ENCODE measurements at regions not wholly inside any gene's neighbourhood (a gene's known extent, or its start where the extent isn't known, plus 50 kb on each side); places are given as distances from the start of the nearest gene placed in this dataset.

DNA sequence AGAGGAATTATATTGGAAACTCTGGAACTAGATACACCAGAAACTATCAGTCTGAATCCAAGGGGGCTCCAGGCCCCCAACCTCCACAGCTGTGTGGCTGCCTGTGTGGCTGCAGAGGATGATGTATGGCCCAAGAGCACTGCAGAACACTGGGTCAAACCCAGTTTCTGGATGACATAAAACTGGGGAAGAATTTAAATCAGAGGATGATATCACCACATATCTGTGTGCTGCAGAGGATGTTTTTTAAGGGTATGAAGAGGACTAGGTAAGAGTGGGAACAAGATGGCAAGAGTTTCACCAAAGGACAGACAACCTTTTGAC is 226.4 kb downstream of the SUCLA2 start:
- Histone ChIP-seq H3K4me1 (ENCODE audit: control insufficient read depth, extremely low read depth, insufficient read depth, low read length) (no peaks in the 10 kb centered on the region), H3K4me3 (replicated peaks in 1 of 3; ENCODE audit: insufficient read depth in 1 of 3, low read depth in 1 of 3, low read length in 3 of 3) (no peak overlapping the region), H3K9me1 (replicated peaks; ENCODE audit: control insufficient read depth, extremely low read depth, insufficient read depth, low read length) (no peaks in the 10 kb centered on the region), H3K27me3 (ENCODE audit: control insufficient read depth in 2 of 2, insufficient read depth in 2 of 2, low read length in 2 of 2) (no peaks in the 10 kb centered on the region), H2AFZ (ENCODE audit: low read depth, low read length) (no peak overlapping the region), H3K4me2 (ENCODE audit: insufficient read depth, low read length) (no peak overlapping the region), H3K27ac (ENCODE audit: insufficient read depth, low read depth, low read length) (no peak overlapping the region), H3K79me2 (ENCODE audit: control insufficient read depth, insufficient read depth, low read length) (no peaks in the 10 kb centered on the region), H3K36me3 (ENCODE audit: control insufficient read depth in 2 of 2, extremely low read depth in 1 of 2, insufficient read depth in 2 of 2, low read length in 2 of 2) (no peaks in the 10 kb centered on the region), H3K9me3 (replicated peaks; ENCODE audit: control insufficient read depth, insufficient read depth, low read length) (no peaks in the 10 kb centered on the region), H3K9ac (replicated peaks; ENCODE audit: extremely low read depth, insufficient read depth, low read length) (no peak overlapping the region), H4K20me1 (replicated peaks; ENCODE audit: control insufficient read depth, extremely low read depth, insufficient read depth, low read length) (no peaks in the 10 kb centered on the region)
- CTCF ChIA-PET = interaction anchor here (1.5 to 2.8 kb wide), 3 partner anchors 801 to 994 kb away, joined by 5 to 27 read pairs (median 7); no protein-coding TSS in a partner anchor
- POLR2A ChIA-PET = no interaction called here
- no TSS peak for BruUV-seq (replicated peaks)
- DNase-seq (ENCODE audit: low read depth, low spot score) (no peak), FAIRE-seq (no peak)
- dilution Hi-C loops (cut with MboI; ENCODE audit: extremely low pct_ligation_motif_present, low sequenced_read_pairs) (no loop called here), intact Hi-C loops (cut with micrococcal nuclease) (loop anchor here (1.0 kb wide), 1 partner anchor 942 kb away; no protein-coding TSS in a partner anchor)
- no peak for TF ChIP-seq EZH2 (IDR thresholded peaks at IDR 0.05; ENCODE audit: borderline replicate concordance, low read depth, low read length, severe bottlenecking)
- TF ChIP-seq POLR2AphosphoS5 (IDR thresholded peaks at IDR 0.05; ENCODE audit: insufficient read depth, low read depth, low read length) = no peak
- TF ChIP-seq, protein P1, sequence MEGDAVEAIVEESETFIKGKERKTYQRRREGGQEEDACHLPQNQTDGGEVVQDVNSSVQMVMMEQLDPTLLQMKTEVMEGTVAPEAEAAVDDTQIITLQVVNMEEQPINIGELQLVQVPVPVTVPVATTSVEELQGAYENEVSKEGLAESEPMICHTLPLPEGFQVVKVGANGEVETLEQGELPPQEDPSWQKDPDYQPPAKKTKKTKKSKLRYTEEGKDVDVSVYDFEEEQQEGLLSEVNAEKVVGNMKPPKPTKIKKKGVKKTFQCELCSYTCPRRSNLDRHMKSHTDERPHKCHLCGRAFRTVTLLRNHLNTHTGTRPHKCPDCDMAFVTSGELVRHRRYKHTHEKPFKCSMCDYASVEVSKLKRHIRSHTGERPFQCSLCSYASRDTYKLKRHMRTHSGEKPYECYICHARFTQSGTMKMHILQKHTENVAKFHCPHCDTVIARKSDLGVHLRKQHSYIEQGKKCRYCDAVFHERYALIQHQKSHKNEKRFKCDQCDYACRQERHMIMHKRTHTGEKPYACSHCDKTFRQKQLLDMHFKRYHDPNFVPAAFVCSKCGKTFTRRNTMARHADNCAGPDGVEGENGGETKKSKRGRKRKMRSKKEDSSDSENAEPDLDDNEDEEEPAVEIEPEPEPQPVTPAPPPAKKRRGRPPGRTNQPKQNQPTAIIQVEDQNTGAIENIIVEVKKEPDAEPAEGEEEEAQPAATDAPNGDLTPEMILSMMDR (IDR thresholded peaks at IDR 0.05; ENCODE audit: extremely low read depth in 1 of 2, insufficient read depth in 1 of 2, low read depth in 1 of 2, low read length in 2 of 2) = no peak
- TF ChIP-seq JUN (IDR thresholded peaks at IDR 0.05; ENCODE audit: borderline replicate concordance, insufficient read depth, insufficient read length, low read depth) = no peak
- TF ChIP-seq GATA2 (IDR thresholded peaks at IDR 0.05; ENCODE audit: insufficient read depth, insufficient read length, low read depth, low read length) = no peak
- TF ChIP-seq, protein P2, sequence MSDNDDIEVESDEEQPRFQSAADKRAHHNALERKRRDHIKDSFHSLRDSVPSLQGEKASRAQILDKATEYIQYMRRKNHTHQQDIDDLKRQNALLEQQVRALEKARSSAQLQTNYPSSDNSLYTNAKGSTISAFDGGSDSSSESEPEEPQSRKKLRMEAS (IDR thresholded peaks at IDR 0.05; ENCODE audit: insufficient read depth, insufficient read length) = no peak
- TF ChIP-seq MYC (IDR thresholded peaks at IDR 0.05; ENCODE audit: low read depth, low read length) = no peak
- no peak for TF ChIP-seq POLR2A (IDR thresholded peaks at IDR 0.05; ENCODE audit: low read depth, low read length)
- TF ChIP-seq FOS (IDR thresholded peaks at IDR 0.05; ENCODE audit: borderline replicate concordance, insufficient read depth, low read length) = no peak
